Testis (tissue), 2 donors: ENCODE measurements at regions not wholly inside any gene's neighbourhood (a gene's known extent, or its start where the extent isn't known, plus 50 kb on each side); places are given as distances from the start of the nearest gene placed in this dataset.

ENCODE experiments used
- CTCF ChIP-seq, 3 experiments: fragments of 450-650 bp in 2 of 3; fragments of 200-600 bp in 1 of 3; sonication (generic) in 1 of 3; IDR thresholded peaks; one replicate each; pipeline ENCODE4 v1.5.1; 2016 to 2019; ENCODE audit warnings: antibody characterized with exemption in 3 of 3, mild to moderate bottlenecking in 2 of 3, moderate library complexity in 1 of 3
- POLR2A ChIP-seq: fragments of 450-650 bp; IDR thresholded peaks from one replicate; pipeline ENCODE4 v1.6.1; 2017; ENCODE audit warnings: antibody characterized with exemption, mild to moderate bottlenecking, moderate library complexity

DNA sequence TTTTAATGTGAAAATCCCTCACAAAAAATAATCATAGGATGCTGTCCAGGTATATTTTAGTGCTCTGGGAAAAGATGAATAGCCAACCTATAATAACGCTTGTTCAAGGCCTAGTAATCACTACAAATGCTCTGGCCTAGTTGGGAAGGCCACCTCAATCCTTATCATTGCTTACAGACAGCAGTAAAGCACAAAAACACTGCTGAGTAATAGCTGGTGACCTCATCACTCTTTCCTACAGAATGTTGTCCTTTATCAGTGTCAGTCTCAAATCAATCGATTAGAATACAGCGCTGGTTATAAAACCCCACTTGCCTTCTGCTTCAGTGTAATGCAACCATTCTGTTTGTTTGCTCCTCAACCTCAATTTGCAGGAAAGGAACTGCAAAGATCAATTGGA, 72.6 kb upstream of the STEAP1 start:
- TF ChIP-seq CTCF (IDR thresholded peaks at IDR 0.05) (no peak), POLR2A (no peak)
